ENCODE measurements at regions not wholly inside any gene's neighbourhood (a gene's known extent, or its start where the extent isn't known, plus 50 kb on each side); places are given as distances from the start of the nearest gene placed in this dataset.

GRCh38 chr2:137813176-137813575 is 151.1 kb upstream of the HNMT start:
- no TSS peak for BruUV-seq (replicated peaks)
- Histone ChIP-seq H3K4ac (ENCODE audit: low read depth, low read length) (no peak overlapping the region), H4K20me1 (ENCODE audit: insufficient read depth, low read length) (no peaks in the 10 kb centered on the region), H3K4me1 (ENCODE audit: control insufficient read depth, insufficient read depth, low read length) (no peaks in the 10 kb centered on the region), H3K36me3 (ENCODE audit: control insufficient read depth, insufficient read depth, low read length) (no peaks in the 10 kb centered on the region), H3K56ac (ENCODE audit: extremely low read depth, insufficient read depth, low read length) (no peak overlapping the region), H2BK5ac (ENCODE audit: low read depth, low read length, poor library complexity, severe bottlenecking) (no peak overlapping the region), H3K9me3 (ENCODE audit: control insufficient read depth, insufficient read depth, low read length) (no peaks in the 10 kb centered on the region), H4K5ac (ENCODE audit: low read depth, low read length) (no peak overlapping the region), H3K9me1 (ENCODE audit: insufficient read depth, low read length) (no peaks in the 10 kb centered on the region), H3K23ac (ENCODE audit: low read depth, low read length) (no peak overlapping the region), H3K9ac (ENCODE audit: low read depth, low read length) (no peak overlapping the region), H2AK5ac (ENCODE audit: low read depth, low read length) (no peak overlapping the region), H2BK120ac (ENCODE audit: low read depth, low read length) (no peak overlapping the region), H4K8ac (ENCODE audit: low read depth in 2 of 2, low read length in 2 of 2) (no peak overlapping the region), H4K91ac (ENCODE audit: insufficient read depth, low read depth, low read length) (no peak overlapping the region), H3K14ac (replicated peaks; ENCODE audit: low read depth, low read length) (no peak overlapping the region), H3K4me3 (ENCODE audit: insufficient read depth, low read depth, low read length) (no peak overlapping the region), H2BK15ac (ENCODE audit: low read depth, low read length) (no peak overlapping the region), H3K18ac (ENCODE audit: low read depth, low read length) (no peak overlapping the region), H2AFZ (replicated peaks; ENCODE audit: low read length, poor library complexity) (no peak overlapping the region), H3K27me3 (ENCODE audit: control insufficient read depth, insufficient read depth, low read length) (no peaks in the 10 kb centered on the region), H3K4me2 (ENCODE audit: low read depth, low read length) (no peak overlapping the region), H2BK20ac (ENCODE audit: low read depth, low read length) (no peak overlapping the region), H3K79me1 (ENCODE audit: low read depth in 1 of 2, low read length in 2 of 2) (no peaks in the 10 kb centered on the region), H2AK9ac (replicated peaks; ENCODE audit: low read depth, low read length, poor library complexity) (no peak overlapping the region), H3K27ac (ENCODE audit: insufficient read depth, low read length) (no peak overlapping the region)
- WGBS, 2 experiments (ENCODE audit: extremely low coverage in 2 of 2, insufficient read length in 1 of 2), result no CpG with 5 or more reads among the region's 3 CpGs
- CTCF ChIA-PET, result no interaction called here
- intact Hi-C loops (cut with micrococcal nuclease) (no loop called here), in situ Hi-C loops (cut with MboI; ENCODE audit: low sequenced_read_pairs) (no loop called here), dilution Hi-C loops (cut with HindIII; ENCODE audit: low sequenced_read_pairs, unreplicated experiment) (no loop called here)
- POLR2A ChIA-PET (ENCODE audit: unreplicated experiment), result no interaction called here
- ATAC-seq (ENCODE audit: low read depth) (no peak), DNase-seq (no peak)
- TF ChIP-seq CHD1 (IDR thresholded peaks at IDR 0.05; ENCODE audit: low read depth, low read length) (no peak), CEBPB (IDR thresholded peaks at IDR 0.05; ENCODE audit: low read depth, low read length) (no peak), SMC3 (IDR thresholded peaks at IDR 0.05; ENCODE audit: low read depth, low read length) (no peak), NFE2L2 (IDR thresholded peaks at IDR 0.05; ENCODE audit: low read depth, low read length) (no peak), RFX5 (IDR thresholded peaks at IDR 0.05; ENCODE audit: low read depth, low read length) (no peak), MAZ (IDR thresholded peaks at IDR 0.05; ENCODE audit: borderline replicate concordance, low read depth, low read length) (no peak), MXI1 (IDR thresholded peaks at IDR 0.05; ENCODE audit: borderline replicate concordance, low read depth, low read length) (no peak), FOS (IDR thresholded peaks at IDR 0.05; ENCODE audit: low read depth, low read length) (no peak), MAFK (IDR thresholded peaks at IDR 0.05; ENCODE audit: low read depth, low read length) (no peak)

All from IMR-90 (cell line).